Testis (tissue), 2 donors: ENCODE measurements at regions not wholly inside any gene's neighbourhood (a gene's known extent, or its start where the extent isn't known, plus 50 kb on each side); places are given as distances from the start of the nearest gene placed in this dataset.

ENCODE experiments used
- CTCF ChIP-seq, 3 experiments: fragments of 450-650 bp in 2 of 3; fragments of 200-600 bp in 1 of 3; sonication (generic) in 1 of 3; IDR thresholded peaks; one replicate each; pipeline ENCODE4 v1.5.1; 2016 to 2019; ENCODE audit warnings: antibody characterized with exemption in 3 of 3, mild to moderate bottlenecking in 2 of 3, moderate library complexity in 1 of 3
- POLR2A ChIP-seq: fragments of 450-650 bp; IDR thresholded peaks from one replicate; pipeline ENCODE4 v1.6.1; 2017; ENCODE audit warnings: antibody characterized with exemption, mild to moderate bottlenecking, moderate library complexity

GRCh38 chr11:11056749-11057471, 199.1 kb upstream of the ZBED5 start:
- TF ChIP-seq CTCF (IDR thresholded peaks at IDR 0.05) (no peak), POLR2A (no peak)
